ENCODE measurements at regions not wholly inside any gene's neighbourhood (a gene's known extent, or its start where the extent isn't known, plus 50 kb on each side); places are given as distances from the start of the nearest gene placed in this dataset.

DNA sequence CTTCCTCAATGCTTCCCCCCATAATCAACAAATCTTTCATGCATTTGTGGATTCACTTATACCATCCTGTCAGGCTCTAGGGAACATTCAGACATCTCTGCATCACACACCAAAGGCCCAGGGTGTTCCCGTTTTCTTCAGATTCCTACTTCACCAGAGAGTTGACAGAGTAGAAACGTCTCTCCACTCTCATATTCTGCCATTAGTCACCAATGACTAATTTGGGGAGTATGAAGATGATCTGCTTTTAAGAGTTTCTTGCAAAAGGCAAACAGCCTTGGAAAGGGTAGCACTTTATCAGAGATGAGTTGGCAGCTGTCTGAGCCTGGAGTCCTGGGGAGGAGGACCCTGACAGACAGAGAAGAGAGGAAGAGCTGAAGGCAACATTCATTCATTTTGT lies 55.8 kb upstream of the DGKG start:
- H3K27ac ChIP-seq (ENCODE audit: low read depth in 2 of 2, low read length in 1 of 2), result no peak overlapping the region
- no peaks in the 10 kb centered on the region for H3K27me3 ChIP-seq (ENCODE audit: control insufficient read depth in 1 of 2, insufficient read depth in 2 of 2, low read length in 2 of 2)
- peaks cover 0 to 5% of the 10 kb centered on the region in 2 donors for H3K4me1 ChIP-seq (ENCODE audit: control insufficient read depth in 2 of 2, insufficient read depth in 2 of 2, low read length in 1 of 2)
- H3K4me3 ChIP-seq (ENCODE audit: low read depth in 1 of 2, low read length in 2 of 2), result no peak overlapping the region
- 40 to 43% methylated on average over 2 of the region's 2 CpGs for WGBS, 2 donors
- no peaks in the 10 kb centered on the region for H3K36me3 ChIP-seq (ENCODE audit: control insufficient read depth in 2 of 2, insufficient read depth in 2 of 2, low read length in 1 of 2)
- H3K9me3 ChIP-seq (ENCODE audit: control insufficient read depth in 2 of 2, insufficient read depth in 1 of 2, low read depth in 1 of 2, low read length in 1 of 2), result peaks cover 0 to 2% of the 10 kb centered on the region in 2 donors

DNA sequence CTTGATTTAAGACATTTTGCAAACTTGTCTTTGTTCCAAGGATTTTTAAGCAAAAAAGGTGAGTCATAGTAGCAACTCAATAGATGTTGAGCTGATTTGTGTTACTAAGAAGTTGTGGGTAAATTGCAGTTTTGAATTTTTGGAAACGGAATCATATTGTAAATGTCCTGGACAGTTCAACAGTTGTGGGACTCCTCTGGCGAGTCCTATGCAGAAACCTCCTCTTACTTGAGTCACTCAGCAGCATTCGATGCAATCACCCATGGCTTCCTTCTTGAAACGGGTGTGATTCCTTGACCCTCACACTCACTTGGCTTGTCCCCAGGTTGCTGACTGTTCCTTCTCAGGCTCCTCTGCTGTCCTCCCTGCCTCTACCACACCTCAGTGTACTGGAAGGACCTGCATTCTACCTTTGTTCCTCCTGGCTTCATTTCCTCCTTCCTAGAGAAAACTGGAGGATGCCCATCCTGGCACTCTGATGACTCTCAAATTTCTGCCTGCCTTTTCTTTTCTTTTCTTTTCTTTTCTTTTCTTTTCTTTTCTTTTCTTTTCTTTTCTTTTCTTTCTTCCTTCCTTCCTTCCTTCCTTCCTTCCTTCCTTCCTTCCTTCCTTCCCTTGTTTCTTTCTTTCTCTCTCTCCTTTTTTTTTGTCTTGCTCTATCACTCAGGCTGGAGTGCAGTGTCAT lies 52.8 kb upstream of the DGKG start:
- 26 to 41% methylated on average over 4 of the region's 4 CpGs for WGBS, 2 donors
- Histone ChIP-seq H3K27ac (ENCODE audit: low read depth in 2 of 2, low read length in 1 of 2) (peak overlapping the region; percentile 1 to 59), H3K9me3 (ENCODE audit: control insufficient read depth in 2 of 2, insufficient read depth in 1 of 2, low read depth in 1 of 2, low read length in 1 of 2) (peaks cover 0 to 2% of the 10 kb centered on the region in 2 donors), H3K4me3 (ENCODE audit: low read depth in 1 of 2, low read length in 2 of 2) (no peak overlapping the region), H3K27me3 (ENCODE audit: control insufficient read depth in 1 of 2, insufficient read depth in 2 of 2, low read length in 2 of 2) (no peaks in the 10 kb centered on the region), H3K4me1 (ENCODE audit: control insufficient read depth in 2 of 2, insufficient read depth in 2 of 2, low read length in 1 of 2) (peaks cover 0 to 5% of the 10 kb centered on the region in 2 donors), H3K36me3 (ENCODE audit: control insufficient read depth in 2 of 2, insufficient read depth in 2 of 2, low read length in 1 of 2) (no peaks in the 10 kb centered on the region)

DNA sequence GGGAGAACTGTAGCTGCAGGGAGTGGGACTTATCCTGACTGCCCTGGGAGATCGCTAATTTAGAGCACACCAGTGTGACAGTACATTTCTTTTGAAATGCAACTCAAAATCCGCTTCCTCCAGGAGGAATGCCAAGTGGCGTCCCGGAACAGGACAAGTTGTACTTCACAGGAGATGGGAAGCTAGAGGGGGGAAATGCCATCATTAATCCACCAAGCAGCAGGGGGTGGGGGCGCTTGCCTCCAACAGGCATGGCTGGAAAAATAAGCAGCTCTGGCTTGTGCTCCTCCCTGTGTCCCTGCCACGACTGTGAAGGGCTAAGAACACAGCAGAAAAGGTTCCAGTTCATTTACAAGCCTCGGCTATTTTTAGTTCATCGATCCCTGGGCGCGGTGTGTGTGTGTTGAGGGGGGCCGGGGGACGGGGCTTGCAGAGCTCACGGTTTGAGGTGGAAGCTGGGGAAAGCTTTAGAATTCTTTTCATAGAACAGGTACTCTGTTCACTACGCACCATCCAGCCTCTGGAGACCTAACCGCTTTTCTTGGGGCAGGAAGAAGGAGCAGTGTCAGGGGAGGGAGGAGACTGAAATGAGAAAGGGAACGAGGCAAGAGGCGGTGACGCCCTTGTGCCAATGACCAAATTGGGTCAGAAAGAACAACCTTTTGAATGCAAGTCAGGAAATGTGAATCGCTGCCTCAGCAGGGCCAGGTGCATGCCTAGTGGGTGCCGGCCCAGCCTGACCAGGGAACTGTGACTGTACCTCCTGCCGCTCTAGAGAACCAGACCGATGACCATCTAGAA lies 51.8 kb upstream of the DGKG start:
- H3K4me3 ChIP-seq (ENCODE audit: low read depth in 1 of 2, low read length in 2 of 2), result peak overlapping the region in 1 of 2 donors; percentile 32
- H3K36me3 ChIP-seq (ENCODE audit: control insufficient read depth in 2 of 2, insufficient read depth in 2 of 2, low read length in 1 of 2), result no peaks in the 10 kb centered on the region
- H3K27ac ChIP-seq (ENCODE audit: low read depth in 2 of 2, low read length in 1 of 2), result peak overlapping the region; percentile 43 to 86
- H3K9me3 ChIP-seq (ENCODE audit: control insufficient read depth in 2 of 2, insufficient read depth in 1 of 2, low read depth in 1 of 2, low read length in 1 of 2), result peaks cover 0 to 2% of the 10 kb centered on the region in 2 donors
- H3K27me3 ChIP-seq (ENCODE audit: control insufficient read depth in 1 of 2, insufficient read depth in 2 of 2, low read length in 2 of 2), result no peaks in the 10 kb centered on the region
- H3K4me1 ChIP-seq (ENCODE audit: control insufficient read depth in 2 of 2, insufficient read depth in 2 of 2, low read length in 1 of 2), result peaks cover 0 to 5% of the 10 kb centered on the region in 2 donors
- WGBS, 2 donors, result 6 to 7% methylated on average over 22 of the region's 22 CpGs

DNA sequence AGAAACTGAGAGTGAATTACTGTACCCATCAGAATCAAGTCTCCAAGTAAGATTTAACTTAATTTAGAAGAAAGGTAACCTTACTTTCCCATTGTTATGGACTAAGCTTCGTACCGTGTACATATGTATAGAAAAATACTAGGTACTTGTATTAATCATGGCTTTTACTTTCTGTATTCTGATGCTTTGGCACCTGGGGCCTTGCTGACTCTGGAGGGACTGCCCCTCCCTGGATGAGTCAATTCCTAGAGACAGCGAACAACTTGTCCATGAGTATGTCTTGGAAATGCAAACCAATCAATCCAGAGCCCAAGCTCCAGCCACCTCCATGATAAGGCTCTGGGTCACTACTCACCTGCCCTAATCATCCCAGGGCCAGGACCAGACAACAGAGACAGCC lies 50.0 kb upstream of the DGKG start:
- Histone ChIP-seq H3K9me3 (ENCODE audit: control insufficient read depth in 2 of 2, insufficient read depth in 1 of 2, low read depth in 1 of 2, low read length in 1 of 2) (no peaks in the 10 kb centered on the region), H3K27ac (ENCODE audit: low read depth in 2 of 2, low read length in 1 of 2) (no peak overlapping the region), H3K4me1 (ENCODE audit: control insufficient read depth in 2 of 2, insufficient read depth in 2 of 2, low read length in 1 of 2) (peaks cover 0 to 5% of the 10 kb centered on the region in 2 donors), H3K36me3 (ENCODE audit: control insufficient read depth in 2 of 2, insufficient read depth in 2 of 2, low read length in 1 of 2) (no peaks in the 10 kb centered on the region), H3K4me3 (ENCODE audit: low read depth in 1 of 2, low read length in 2 of 2) (no peak overlapping the region), H3K27me3 (ENCODE audit: control insufficient read depth in 1 of 2, insufficient read depth in 2 of 2, low read length in 2 of 2) (no peaks in the 10 kb centered on the region)
- 65 to 66% methylated on average over 3 of the region's 3 CpGs for WGBS, 2 donors
